Stimulated activated CD4-positive, alpha-beta T cell treated with anti-CD3 and anti-CD28 coated beads, TNF-alpha, amount 100 ng/mL, for 24 hours (primary cell): ENCODE measurements at regions not wholly inside any gene's neighbourhood (a gene's known extent, or its start where the extent isn't known, plus 50 kb on each side); places are given as distances from the start of the nearest gene placed in this dataset.

ENCODE experiments used
- DNase-seq, 3 experiments: peaks; one replicate each; pipeline ENCODE4 v3.0.0-alpha.2; 2020; ENCODE audit warnings: low read depth in 3 of 3

DNA sequence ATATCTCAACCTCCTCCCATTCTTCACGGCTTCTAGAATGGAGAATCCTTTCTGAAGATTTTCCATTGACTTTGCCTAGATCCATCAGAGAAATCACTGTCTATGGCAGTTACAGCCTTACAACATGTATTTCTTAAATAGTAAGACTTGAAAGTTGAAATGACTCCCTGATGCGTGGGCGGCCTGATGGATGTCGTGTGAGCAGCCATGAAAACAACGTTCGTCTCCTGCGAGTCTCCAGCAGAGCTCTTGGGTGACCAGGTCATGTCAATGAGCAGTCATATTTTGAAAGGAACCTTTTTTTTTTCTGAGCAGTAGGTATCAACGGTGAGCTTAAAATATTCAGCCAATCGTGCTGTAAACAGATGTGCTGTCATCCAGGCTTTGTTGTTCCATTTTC, 139.9 kb upstream of the C14orf180 start:
- no peak for DNase-seq

DNA sequence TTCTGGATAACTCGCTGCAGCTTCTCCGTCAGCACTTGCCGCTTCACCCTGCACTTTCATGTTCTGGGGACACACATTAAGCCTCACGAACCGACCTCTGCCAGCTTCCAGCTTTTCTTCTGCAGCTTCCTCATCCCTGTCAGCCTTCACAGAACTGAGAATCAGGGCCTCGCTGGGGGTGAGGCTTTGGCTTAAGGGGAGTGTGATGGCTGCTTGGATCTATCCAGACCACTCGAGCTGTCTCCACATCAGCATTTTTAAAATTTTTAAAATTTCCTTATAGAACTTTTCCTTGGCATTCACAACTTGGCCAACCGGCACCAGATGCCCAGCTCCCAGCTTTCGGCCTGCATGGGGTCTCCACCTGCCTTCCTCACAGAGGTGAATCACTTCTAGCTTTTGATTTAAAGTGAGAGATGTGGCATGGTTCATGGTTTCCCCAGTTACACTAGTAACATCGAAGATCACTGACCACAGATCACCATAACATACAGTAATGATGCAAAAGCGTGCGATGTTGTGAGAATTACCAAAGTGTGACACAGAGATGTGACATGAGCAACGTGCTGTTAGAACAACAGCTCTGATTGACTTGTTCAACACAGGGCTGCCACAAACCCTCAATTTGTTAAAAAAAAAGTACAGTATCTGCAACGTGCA, 139.1 kb upstream of the C14orf180 start:
- DNase-seq = no peak

GRCh38 chr14:104441275-104442106, 138.1 kb upstream of the C14orf180 start:
- no peak for DNase-seq

- no peak for DNase-seq
Observed at GRCh38 chr14:104442107-104442551, 137.4 kb upstream of the C14orf180 start.

- no peak for DNase-seq
Observed at GRCh38 chr14:104442631-104443390, 136.8 kb upstream of the C14orf180 start.

DNA sequence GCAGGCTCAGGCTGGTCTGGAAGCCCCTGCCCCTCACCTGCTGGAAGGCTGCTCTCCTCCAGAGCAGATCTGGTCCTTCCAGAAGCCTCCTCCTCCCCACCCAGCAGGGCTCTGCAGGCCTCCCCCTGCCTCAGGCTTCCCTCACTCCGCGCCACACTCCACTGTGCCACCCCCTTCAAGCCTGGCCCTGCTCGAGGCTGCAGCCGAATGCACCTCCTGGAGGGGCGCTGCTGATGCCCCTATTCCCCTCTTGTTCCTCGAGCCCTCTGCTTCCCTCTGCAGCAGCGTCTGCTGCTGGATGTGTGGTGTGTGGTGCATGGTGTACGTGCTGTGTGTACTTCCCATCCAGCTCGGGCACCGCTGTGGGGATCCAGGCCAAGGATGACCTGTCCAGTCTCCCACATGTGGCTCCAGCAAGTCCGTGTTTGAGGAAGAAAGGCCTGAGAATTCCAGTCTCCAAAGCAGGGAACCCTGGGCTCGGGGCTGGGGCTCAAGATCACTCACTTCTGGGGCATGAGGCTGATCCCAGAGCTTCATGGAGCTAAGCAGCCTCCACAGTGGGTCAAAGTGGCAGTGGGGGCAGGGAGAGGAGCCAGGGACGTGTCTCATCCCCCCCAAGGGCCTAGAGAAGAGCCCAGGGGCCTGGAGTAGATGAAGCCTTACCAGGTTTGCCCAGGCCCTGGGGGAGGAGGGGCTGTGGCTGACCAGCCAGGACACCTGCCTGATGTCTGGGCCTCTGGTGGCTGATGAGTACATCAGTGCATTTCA, 136.0 kb upstream of the C14orf180 start:
- no peak for DNase-seq

DNA sequence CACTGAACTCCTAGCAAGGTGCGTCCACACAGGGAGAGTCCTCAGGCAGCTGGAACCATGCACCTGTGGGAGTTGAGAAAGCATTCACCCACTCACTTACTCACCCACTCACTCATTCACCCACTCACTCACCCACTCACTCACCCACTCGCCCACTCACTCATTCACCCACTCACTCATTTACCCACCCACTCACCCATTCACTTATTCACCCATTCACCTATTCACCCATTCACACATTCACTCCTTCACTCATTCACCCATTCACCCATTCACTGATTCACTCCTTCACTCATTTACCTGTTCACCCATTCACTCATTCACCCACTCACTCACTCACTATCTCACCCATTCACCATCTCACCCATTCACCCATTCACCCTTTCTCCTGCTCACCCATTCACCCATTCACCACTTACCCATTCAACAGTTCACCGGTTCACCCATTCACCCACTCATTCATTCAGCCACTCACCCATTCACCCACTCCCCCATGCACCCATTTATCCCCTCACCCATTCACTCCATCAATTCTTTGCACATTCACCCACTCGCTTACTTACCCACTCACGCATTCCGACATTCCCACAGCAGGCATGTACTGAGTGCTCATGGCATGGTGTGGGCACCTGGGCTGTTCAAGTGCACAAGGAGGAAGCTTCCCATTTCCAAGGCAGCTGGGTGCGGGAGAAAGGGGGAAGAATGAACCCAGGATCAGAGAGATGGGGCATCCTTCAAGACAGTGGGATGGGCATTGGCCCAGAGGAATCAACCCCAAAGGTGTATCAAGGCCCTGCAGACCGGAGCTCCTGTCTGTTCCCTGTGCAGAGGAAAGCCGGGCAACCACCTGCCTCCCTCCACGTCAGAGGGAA, 135.2 kb upstream of the C14orf180 start:
- DNase-seq = no peak

DNA sequence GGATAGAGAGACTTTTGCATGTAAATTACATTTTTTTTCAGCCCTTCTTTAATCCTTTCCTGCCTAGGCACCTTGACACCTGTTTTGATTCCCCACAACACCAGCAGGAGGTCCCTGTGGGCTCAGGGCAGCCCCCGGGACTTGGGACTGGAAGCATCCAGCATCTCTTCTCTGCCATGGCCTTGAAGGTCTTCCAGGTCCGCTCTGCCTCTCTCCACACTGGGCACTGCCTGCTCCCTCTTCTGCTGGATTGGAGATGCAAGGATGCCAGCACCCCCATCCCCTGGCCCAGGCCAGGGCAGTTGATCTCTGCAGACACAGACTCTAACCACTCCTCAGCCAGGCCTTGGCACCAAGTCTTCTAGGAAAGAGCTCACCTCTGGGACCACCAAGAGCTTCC, 134.5 kb upstream of the C14orf180 start:
- no peak for DNase-seq

GRCh38 chr14:104445832-104446381, 133.7 kb upstream of the C14orf180 start:
- no peak for DNase-seq

- DNase-seq = no peak
Observed at GRCh38 chr14:104446611-104447010, 133.0 kb upstream of the C14orf180 start.

GRCh38 chr14:104447750-104448149, 131.8 kb upstream of the C14orf180 start:
- DNase-seq = no peak

DNA sequence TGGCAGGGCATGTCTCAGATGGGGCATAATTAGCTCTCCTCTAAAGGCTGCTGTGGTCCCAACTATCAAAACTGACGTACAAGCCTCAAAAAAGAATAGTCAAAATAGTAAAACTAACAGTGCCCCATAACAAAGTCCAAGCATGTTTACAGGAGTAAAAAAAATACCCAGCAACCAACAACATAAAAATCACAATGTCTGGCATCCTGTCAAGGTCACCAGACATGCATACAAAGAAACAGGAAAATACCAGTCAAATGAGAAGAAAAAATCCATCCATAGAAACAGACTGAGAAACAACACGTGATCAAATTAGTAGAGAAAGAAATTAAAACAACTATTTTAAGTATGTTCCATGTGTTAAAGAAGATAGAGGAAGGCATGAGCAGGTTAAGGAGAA, 131.2 kb upstream of the C14orf180 start:
- DNase-seq = no peak

- no peak for DNase-seq
Observed at GRCh38 chr14:104448721-104449120, 130.8 kb upstream of the C14orf180 start.

DNA sequence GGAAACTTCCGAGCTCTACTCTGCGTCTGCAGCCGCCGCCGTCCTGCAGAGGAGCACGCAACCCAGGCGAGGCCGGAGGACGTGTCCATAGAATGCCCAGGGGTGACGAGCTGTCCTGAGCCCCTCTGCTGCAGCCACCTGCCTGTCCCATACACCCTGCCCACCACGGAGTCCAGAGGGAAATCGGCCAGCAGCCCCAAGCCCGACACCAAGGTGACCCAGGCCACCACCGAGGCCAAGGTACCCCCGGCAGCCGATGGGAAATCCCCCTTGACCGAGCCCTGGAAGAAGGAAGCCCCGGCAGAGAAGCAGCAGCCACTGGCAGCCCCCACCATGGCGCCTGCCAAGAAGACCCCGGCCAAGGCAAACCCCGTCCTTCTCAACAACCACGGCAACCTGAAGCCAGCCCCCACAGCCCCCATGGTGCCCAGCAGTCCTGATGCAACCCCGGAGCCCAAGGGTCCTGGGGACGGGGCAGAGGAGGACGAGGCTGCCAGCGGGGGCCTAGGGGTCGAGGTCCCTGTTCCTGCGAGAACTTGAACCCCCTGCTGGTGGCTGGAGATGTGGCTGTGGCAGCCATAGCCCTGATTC, 128.7 kb upstream of the C14orf180 start:
- DNase-seq = no peak

GRCh38 chr14:104451474-104451873, 128.1 kb upstream of the C14orf180 start:
- DNase-seq = no peak

GRCh38 chr14:104458845-104459244, 120.7 kb upstream of the C14orf180 start:
- no peak for DNase-seq

DNA sequence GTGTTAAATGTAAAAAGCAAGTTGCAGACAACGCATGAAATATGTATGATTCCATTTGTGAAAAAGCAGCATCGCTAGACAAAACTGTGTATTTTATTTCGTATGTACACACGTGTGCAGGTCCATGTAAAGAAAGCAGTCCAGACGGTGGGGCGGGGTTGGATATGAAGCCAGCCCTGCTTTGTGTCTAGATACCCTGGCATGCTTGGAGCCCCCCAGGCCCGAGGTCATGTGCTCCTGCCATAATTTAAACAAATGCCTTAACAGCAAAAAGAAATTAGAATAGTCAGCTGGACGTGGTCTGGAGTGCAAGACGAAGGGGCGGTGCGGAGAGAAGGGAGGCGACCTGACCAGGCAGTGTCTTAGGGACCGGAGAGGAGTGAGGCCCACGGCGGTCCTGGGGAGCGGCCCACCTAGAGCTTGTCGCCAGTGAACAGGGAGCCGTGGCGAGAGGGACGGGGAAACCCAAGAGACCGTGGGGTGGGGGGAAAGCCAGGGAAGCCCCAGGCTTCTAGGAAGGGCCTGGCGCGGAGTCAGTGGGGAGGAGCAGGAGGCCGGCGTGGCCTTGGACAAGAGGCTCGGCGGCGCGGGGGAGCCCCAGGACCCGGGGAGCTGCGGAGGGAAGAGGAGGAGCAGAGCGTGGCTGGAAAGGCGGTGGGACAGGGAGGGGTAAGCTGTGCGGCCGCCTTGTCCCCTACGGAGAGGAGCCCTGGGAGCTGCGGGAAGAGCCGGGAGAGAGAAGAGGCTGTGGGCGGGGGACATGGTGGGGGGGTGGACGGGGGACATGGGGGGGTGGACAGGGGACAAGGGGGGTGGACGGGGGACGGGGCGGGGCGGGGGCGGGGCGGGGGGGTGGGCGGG, 118.5 kb upstream of the C14orf180 start:
- no peak for DNase-seq

GRCh38 chr14:104461676-104462449, 117.7 kb upstream of the C14orf180 start:
- DNase-seq = no peak
